Activated CD4-positive, CD25-positive, alpha-beta regulatory T cell treated with anti-CD3 and anti-CD28 coated beads, Interleukin-2, amount 50 U/mL, for 24 hours (primary cell): ENCODE measurements at regions not wholly inside any gene's neighbourhood (a gene's known extent, or its start where the extent isn't known, plus 50 kb on each side); places are given as distances from the start of the nearest gene placed in this dataset.
"Not testable (repeated sequence)": the region's sequence is repeated elsewhere in the genome, so short reads cannot be mapped to it uniquely, and the experiment has no call there.

Experiments
- ATAC-seq, 2 donors: fragments of 150-1000 bp; cut with Tn5 transposase; one replicate each; pipeline ENCODE4 v1.10.0; 2021; ENCODE audit warnings: mild to moderate bottlenecking in 1 of 2, moderate library complexity in 1 of 2

DNA sequence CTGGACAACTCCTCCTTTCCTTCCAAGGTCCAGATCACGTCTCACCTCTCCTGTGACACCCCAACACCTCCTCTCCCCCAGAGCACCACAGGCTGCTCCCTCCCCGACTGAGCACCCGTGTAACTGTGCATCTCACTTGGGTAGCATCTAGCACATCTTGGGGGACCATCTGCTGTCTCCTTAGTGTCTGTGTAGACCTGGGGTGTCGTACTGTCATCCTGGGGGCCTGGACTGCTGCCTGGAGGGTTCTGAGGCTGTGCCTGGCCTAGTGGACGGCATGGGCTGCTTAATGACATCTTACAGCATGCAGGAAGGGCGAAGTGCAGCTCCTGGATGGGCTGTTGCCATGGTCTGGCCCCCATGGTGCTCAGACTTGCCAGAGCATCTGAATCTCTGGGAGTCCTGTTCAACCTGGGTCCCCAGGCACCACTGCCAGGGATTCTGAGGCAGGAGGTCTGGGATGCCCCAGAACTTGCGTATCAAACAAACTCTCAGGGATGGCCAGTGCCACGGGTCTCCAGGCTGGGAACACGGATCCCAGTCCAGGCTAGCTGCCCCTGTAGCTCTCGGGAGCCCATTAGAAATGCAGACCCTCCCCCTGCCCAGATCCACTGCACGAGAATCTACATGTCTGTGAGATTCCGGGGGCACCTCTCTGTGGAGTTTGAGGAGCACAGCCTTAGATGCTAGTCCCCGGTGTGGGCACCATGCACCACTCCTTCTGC is 194.4 kb upstream of the ZNF469 start:
- not testable (repeated sequence) for ATAC-seq

DNA sequence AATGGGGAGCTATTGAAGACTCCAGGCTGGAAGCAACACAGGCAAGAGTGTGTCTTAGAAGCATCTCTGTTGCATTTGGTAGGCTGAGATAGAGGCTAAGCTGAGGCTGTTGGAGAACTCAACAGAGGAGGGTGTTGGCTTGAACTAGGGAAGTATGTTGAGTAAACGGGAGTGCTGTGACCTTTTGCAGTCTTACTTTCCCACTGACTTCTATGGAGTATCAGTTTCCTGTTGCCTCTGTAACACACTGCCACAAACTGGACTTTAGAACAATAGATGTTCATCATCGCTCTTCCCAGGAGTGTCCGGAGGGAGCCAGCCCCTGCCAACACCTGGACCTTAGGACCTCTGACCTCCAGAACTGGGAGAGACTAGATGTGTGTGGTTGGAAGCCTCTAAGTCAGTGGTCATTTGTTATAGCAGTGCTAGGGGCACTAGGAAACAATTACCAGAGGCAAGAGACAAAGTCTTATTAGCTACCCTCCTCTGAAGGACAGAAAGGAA is 192.1 kb upstream of the ZNF469 start:
- not testable (repeated sequence) for ATAC-seq

DNA sequence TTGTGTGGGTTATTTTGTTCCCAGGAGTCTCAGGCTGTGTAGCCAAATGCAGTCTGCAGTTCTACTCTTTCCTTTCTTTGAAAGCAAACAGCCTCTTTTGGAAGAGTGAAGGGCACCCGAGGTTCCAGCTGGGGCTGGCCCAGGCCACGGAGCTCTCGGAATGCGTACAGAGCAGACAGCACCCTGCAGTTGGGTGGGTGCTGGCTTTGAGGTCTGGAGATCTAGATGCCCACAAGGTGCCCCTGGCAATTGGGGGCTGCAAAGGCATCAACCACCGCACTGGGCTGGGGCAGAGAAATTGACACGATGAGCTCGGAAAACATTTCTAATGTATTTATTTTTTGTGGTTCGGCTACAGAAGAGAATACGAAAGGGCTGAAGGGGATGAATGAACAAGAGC is 191.6 kb upstream of the ZNF469 start:
- not testable (repeated sequence) for ATAC-seq

DNA sequence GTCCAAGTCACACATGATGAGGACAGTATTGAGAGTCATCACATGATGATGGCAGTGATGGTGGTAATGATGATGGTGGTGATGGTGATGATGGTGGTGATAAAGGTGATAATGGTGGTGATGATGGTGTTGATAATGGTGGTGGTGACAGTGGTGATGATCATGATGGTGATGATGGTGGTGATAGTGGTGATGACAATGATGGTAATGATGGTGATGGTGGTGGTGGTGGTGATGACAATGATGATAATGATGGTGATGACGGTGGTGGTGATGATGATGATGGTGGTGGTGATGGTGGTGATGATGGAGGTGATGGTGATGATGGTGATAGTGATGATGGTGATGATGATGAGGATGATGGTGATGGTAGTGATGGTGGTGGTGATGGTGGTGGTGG is 190.2 kb upstream of the ZNF469 start:
- no peak for ATAC-seq

DNA sequence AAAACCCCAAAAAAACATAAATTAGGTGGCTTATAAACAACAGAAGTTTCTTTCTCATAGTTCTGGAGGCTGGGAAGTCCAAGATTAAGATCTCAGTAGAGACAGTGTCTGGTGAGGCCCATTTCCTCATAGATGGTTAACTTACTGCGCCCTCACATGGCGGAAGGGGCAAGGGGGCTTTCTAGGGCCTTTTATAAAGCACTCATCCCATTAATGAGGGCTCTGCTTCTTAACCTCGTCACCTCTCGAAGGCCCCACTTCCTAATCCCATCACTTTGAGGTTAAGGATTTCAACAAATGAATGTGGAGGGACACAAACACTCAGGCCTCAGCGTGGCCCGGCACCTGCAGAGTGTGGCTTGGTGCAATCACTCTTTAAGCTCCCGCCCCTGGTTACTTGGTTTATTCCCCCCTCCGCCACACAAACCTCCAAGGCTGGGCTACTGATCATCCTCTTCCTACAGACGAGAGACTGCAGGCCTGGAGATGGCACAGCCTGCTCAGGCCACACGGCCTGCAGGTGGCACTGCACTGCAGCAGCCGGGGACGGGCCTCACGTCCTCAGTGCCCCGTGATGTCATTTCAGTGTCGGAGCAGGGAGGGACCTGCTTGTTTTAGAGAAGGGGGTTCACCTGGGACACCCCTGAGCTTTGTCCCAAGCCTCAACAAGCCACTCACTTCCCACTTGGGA is 188.9 kb upstream of the ZNF469 start:
- ATAC-seq = peak; percentile 81 to 82

DNA sequence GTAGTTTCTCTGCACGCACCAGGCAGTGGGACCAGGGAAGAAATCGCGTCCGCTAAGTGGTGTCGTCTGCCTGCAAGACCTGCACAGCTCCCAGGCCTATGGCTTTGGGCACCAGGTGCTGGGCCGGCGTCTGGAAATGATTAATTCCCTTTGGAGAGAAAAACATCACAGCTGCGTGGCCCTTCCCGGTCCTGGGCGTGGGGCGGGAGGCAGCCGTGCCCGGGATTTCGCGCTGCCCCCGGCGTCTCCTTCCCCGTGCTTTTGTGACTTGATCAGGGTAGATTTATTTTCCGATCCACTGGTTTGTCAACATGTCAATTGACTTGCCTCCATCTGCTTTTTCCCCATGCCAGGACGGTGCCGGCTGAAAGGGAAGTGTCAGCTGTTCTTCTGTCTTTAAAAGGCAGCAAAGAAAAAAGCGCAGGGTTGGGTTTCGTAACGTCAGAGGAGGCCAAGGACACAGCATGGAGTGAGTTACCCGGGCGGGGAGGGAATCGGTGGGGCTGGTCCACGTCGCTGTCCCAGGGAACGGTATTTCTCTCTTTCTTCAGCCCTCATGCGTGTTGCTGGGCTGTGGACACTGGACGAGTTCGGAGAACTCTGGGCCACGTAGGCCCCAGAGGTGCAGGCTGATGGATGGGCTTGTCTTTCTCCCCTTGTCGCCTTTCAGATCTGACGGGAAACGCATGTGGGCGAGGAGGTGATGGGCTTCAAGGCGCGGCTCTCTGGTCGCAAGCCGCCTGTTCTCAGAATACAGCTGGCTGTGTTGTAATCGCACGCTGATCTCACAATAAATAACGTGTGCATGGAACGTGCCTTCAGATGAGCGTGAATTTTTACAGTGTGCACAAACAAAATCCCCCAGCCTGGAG is 188.1 kb upstream of the ZNF469 start:
- no peak for ATAC-seq

DNA sequence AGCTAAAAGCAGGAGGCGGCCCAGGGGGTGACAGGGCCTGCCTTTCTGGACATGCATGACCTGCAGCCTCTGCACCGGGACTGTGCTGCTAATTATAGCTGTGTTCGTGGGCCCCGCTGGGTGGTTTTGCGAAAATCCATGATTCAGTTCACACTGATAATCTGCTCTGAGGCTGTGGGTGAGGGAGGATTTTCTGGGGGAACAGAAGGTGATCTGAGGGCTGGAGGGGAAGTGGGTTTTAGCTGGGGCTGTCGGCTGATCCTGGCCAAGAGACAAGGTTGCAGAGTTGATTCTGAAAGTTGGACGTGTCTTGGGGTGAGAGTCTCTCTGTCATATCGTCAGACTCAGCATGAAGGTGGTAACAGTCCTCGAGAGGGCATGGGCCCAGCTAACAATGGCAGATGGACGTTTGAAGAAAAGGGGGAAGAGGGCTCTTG is 187.5 kb upstream of the ZNF469 start:
- no peak for ATAC-seq

DNA sequence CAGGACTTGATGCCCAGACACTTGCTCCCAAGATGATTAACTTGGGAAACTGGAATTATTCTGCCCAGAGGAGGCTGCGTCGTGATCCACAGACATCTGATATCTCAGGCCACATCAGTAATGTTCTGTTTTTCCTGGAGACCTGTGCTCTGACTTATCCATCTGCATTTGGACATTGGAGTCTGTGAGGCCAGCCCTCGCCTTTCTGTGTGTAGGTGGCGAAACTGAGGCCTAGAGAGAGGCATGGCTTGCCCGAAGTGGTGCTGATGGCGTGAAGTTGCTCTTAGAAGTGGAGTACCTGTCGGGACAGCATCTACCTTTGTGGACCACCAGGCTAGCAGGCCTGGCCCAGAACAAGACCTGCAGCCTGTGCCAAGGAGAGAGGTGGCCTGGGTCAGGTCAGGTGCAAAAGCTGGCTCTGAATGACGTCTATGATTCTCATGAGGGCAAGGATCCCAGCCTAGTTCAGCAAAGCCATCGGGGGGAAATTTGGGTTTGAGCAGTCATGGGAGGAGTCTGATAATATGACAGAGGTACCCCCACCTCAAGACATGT is 186.8 kb upstream of the ZNF469 start:
- ATAC-seq = no peak

DNA sequence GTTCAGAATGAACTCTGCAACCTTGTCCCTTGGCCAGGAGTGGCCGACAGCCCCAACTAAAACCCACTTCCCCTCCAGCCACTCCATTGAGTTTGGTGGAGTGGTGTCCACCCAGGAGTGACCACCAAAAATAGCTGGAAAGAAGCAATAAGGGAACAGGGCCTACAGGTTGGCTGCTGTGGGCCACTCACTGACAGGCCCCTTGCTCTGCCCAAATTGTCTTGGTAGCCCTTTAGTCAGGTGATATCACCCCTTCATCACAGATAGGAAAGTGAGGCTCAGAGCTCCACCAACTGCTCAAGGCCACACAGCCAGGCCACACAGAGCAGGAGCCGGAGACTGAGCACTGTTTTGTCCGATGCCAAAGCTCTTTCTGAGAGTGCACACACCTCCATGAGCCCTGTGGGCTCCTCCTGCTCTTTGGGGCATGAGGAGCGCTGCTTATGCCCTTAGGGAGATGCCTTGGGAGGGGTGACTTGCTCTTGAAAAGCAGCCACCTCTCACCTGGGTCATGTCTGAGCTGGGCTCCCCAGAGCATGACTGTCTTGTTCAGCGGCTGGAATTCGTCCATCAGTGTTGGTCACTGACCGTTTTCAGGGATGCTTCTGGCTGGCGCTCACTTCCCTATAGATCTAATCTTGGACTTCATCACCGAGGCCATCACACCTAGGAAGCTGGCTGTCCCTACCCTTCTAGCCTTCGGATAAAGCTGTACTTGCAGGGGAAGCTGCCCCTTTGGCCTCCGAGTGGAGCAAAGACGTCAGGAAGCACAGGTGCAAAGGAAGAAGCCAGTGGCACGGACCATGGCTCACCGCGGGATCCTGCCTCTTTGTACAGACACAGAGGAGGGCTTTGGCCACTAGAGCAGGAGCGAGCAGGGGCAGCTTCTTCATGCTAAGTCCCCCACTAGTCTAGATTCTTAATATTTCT is 186.0 kb upstream of the ZNF469 start:
- ATAC-seq = no peak

DNA sequence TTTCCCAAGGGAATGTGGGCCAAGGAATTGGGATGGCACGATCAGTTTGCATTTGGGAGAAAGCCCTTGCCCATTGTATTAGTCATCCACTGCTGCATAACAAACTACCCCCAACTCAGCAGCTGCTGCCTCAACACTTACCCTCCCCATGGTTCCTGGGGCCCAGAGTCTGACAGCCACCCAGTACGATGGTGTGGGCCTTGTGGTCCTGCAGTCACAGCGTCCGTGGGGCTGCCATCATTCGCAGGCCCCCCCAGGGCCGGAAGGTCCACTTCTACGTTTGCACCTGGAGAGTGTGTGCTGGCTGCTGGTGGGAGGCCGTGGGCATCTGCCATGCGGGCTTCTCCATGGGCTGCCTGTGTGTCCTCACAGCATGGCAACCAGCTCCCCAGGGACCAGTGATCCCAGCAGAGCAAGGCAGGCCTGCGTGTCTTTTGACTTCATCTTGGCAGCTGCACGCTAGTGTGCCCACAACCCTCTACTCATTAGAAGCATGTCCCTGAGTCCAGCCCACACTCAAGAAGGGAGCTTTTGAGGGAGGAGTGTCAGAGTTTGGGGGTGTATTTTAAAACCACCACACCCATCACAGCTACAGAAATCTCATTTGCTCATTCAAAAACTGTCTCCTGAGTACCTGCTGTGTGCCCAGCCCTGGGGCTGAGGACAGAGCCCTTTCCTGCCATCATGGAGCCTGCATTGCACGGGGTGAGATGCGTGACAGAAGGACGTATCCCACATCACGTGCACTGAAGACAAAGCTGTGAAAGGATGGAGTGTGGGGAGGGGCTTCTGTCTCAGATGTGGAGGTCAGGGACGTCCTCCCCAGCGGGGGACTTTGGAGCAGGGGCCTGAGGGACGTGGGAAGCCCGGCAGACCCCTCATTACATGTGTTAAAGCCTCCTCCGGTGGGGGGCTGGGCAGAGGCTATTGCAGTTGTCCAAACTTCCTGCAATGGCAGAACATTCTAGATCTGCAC is 185.0 kb upstream of the ZNF469 start:
- no peak for ATAC-seq

DNA sequence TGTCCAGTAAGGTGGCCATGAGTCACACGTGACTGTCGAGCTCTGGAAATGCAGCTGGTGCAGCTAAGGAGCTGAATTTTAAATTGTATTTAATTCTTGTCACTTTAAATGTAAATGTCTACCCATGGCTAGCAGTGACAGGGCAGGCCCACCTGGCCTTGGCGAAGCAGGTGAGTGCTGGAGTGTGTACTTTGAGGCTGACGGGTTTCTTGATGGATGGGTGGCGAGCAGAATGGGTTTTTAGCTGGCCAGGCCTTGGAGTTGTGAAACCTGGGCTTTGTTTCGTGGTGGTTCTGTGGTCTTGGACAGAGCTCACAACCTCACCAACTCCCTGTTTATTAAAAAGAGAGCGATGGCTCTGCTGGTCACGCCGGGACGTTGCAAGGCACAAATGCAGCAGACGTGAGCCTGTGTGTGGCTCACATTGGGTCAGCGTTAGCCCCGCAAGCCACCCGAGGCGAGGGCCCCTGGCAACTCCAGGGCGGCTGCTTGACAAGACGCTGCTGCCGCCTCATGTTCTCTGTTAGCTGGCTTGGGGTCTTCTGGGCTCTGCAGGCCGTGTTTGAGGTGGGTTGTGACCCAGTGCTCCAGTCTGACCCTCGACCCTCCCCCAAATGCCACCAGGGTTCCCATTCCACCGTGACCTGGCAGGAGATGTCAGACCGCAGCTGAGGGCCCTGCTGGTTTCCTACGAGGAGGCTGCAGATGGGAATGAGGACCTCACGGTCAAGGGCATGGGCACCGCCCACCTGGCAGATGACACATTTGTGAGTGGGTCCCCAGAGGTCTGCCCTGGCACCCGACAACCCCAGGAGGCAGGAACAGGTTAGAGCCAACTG is 184.1 kb upstream of the ZNF469 start:
- ATAC-seq = not testable (repeated sequence)

DNA sequence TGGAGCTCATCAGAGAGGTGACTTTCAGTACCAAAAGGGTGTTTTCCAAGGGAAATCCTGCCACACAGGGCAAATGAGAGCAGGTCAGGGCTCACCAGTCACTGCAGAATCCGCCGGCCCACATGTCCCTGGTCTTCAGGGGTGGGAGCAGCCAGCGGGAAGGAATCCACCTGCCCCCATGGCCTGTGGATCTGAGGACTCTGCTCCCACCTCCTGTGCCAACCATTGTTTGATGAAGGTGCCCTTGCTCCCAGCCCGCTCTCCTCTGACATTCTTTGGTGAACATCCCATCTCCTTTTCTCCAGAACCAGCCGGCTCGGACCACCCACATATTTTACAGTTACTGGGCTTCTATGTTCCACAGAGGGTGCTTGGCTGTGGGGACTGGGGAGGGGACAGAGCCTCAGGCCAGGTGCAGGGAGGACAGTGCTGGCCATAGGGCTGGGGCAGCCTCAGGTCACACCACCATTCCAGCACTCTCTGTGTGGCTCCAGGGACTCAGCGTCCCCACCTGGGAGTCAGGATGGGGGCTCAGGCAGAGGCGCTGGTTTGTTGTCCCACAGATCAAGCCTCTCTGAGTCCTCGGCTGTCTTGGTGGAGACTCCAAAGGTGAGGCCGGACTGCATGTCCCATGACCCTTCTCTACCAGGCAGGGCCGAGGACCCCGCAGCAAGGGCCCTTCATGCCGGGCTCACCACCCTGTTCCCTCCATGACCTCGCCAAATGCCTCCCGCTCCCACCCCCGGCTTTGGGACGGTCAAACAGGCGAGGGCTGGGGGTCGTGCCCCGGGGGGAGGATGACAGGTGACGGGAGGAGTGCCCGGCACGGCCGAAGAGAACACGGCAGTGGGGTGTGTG is 183.2 kb upstream of the ZNF469 start:
- ATAC-seq = not testable (repeated sequence)

DNA sequence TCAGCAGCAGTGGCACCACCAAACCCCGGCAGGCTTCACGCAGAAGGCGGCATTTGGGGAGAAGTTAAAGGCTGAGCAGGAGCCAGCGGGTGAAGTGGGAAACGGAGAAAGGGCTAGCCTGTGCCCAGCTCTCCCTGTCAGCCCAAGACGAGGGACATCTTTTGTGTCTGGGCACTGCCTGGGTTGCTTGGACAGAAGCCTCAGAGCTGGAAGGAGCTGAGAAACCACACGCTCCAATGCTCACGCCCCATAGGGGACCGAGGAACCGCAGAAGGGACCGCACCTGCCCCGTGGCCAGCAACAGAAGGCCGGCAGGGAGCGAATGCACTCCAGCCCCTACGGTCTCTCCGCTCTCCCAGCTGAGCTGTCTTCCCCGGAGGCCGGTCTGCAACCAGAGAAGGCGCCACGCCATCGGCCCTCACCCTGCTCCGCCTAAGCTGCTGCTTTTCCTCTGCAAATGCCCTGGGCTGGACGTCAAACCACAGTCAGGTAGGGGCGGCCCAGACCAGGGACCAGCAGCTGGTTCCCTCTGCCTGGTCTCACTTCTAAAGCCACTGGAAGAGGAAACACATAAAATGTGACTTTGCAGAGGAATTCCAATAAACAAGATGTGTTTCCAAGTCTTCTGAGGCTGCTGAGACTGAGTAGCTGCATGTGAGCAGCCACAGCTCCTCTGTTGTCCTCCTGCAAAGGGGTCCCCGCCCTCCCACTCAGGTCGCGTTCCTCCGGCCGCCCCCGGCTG is 182.4 kb upstream of the ZNF469 start:
- ATAC-seq = not testable (repeated sequence)

DNA sequence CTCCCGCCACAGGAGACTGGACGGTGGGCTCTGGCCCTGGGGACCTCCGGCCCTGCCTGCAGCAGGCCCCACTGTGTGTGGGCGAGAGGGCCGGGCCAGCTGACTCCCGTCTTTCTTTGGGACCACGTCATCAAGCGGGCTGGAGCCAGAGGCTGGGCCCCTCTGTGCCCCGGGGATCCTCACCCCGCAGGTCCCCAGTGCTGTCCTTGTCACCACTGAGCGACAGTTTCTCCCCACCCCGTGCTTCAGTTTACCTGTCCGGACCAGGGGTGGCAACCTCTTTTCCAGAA is 181.9 kb upstream of the ZNF469 start:
- ATAC-seq = no peak

DNA sequence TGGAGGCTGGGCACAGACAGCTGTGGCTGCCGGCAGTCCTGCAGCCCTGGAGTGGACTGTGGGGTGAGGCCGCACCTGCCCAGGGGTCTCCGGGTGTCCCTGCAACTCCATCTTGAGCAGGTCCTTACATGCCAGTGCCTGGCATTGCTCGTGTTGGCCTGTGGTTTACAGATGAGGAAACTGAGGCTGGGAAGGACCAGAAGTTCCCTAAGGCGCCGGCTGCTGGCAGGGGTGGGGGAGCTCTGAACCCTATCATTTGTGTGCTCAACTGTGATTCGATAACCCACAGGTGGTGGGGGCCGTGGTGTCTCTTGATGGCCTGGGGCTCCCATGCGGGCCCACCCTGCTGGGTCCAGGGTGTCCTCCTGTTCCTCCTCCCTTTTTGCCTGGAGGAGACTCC is 181.1 kb upstream of the ZNF469 start:
- not testable (repeated sequence) for ATAC-seq

DNA sequence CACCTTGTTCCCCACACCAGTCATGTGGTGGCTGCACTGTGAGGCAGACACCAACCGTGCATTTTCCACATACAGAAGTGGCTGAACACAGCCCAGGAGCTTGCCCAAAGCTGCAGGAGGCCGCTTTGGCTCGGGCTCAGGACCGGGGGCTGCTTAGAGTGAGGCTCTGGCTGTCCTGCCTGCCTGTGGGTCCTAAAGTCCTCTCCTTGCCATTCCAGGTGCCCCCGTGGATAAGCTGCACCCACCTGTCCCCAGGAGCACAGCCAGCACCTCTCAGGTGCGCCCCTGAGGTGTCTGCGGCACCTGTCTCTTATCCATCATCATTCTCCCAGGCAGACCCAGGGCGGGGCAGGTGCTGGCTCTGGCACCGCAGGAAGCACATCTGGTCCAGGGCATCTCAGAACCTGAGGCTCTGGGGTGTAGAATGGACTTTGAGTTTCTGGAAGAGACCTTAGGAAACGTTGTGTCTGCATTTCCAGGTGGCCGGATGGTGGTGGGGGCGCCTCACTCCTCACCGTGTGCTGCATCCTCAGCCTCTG is 180.5 kb upstream of the ZNF469 start:
- no peak for ATAC-seq

DNA sequence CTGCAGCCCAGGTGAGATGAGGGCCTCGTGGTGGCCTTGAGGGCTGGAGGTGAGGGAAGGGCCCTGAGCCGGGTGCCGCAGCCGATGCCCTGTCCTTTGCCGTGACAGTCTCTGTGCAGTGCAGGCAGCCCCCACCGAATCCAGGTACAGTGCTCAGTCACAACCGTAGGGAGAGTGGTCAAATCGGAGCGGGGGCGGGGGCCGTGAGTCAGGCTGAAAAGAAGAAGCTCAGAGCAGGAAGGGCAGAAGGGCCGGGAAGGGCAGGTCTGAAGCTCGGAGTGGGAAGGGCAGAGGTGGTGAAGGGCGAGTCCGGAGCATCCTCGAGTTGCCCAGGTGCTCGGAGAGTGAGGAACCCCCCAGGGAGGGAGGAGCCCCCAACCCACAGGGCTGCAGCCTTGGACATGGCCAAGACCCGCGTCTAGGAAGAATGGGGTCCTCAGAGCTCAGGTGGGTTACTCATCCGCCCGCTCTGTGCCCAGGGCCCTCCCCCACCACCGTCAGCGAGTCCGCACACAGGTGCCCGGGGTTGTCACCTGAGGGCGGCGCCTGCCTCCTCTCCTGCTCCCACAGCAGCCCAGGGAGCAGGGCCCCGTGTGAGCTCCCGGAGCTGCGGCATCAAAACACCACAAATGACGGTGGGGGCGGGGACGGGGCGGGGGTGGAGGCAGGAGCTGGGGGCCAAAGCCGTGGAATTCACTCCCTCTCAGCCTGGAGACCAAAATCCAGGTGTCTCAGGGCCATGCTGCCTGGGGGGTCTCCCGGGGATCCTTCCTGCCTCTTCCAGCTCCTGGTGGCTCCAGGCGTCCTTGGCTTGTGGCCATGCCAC is 179.7 kb upstream of the ZNF469 start:
- not testable (repeated sequence) for ATAC-seq
